ENCODE measurements at regions not wholly inside any gene's neighbourhood (a gene's known extent, or its start where the extent isn't known, plus 50 kb on each side); places are given as distances from the start of the nearest gene placed in this dataset.
"Not testable (repeated sequence)": the region's sequence is repeated elsewhere in the genome, so short reads cannot be mapped to it uniquely, and the experiment has no call there.

- Histone ChIP-seq H3K9me3 (no peaks in the 10 kb centered on the region), H3K27ac (no peak overlapping the region), H3K4me3 (no peak overlapping the region), H3K4me1 (no peaks in the 10 kb centered on the region), H3K27me3 (peaks cover 9 to 61% (median 18%) of the 10 kb centered on the region in 3 donors), H3K36me3 (no peaks in the 10 kb centered on the region)
- 91% methylated on average over 3 of the region's 3 CpGs for WGBS, 2 donors
- peak; percentile 18 for DNase-seq
- intact Hi-C loops (cut with DNase I): no loop called here
- no peak for TF ChIP-seq POLR2AphosphoS5 (IDR thresholded peaks at IDR 0.05)
- no peak for TF ChIP-seq POLR2A (IDR thresholded peaks at IDR 0.05)
- TF ChIP-seq, protein P1, sequence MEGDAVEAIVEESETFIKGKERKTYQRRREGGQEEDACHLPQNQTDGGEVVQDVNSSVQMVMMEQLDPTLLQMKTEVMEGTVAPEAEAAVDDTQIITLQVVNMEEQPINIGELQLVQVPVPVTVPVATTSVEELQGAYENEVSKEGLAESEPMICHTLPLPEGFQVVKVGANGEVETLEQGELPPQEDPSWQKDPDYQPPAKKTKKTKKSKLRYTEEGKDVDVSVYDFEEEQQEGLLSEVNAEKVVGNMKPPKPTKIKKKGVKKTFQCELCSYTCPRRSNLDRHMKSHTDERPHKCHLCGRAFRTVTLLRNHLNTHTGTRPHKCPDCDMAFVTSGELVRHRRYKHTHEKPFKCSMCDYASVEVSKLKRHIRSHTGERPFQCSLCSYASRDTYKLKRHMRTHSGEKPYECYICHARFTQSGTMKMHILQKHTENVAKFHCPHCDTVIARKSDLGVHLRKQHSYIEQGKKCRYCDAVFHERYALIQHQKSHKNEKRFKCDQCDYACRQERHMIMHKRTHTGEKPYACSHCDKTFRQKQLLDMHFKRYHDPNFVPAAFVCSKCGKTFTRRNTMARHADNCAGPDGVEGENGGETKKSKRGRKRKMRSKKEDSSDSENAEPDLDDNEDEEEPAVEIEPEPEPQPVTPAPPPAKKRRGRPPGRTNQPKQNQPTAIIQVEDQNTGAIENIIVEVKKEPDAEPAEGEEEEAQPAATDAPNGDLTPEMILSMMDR (IDR thresholded peaks at IDR 0.05): no peak
- no peak for TF ChIP-seq EP300 (IDR thresholded peaks at IDR 0.05)
These were observed 172.3 kb downstream of the RTP5 start for GRCh38 chr2:242041816-242042215.

DNA sequence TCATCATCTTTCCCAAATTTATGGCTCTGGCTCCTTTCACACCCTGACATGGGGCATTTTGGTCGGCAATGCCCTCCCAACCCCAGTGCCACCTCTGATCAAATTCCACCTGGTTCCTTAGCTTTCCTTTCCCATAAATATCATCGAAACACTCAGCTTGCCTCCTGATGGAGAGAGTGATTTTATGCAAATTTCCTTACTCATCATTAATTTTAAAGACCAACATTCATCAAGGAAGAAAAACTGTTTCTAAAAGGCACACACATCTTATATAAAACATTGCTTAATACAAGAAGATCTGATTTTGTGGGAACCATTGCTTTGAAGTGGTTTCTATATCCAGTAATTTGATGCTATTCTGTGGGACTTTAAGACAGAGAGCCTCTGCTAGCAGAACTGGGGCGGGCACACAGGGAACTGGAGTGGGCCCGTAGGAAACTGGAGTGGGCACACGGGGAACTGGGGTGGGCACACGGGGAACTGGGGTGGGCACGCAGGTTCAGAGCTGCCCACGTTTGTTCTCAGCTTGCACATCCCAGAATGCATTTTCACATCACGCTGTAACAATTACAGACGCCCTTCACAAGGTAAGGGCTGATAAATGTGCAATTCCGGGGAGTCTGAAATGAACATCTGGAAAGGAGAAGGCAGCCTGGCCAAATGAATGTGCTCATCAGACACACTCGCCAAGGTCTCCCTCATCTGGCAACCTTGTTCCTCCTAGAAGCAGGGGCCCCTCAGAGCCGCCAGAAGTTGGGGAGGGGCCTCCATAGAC, 174.2 kb downstream of the RTP5 start:
- H3K27me3 ChIP-seq: peaks cover 16 to 70% (median 18%) of the 10 kb centered on the region in 3 donors
- intact Hi-C loops (cut with DNase I): no loop called here
- DNase-seq: no peak

DNA sequence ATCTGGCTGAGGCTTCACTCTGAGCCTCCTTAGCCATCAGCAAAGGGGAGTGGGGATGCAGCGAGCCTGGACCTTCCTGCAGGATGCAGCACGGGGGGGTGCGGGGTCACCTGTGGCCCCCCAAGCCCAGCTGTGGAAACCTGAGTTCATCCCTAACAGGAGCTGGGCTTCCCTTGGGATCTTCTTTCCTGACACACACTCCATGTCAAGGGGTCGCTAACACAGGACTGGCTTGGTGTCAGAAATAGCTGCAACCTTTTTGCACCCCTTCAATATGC, 174.7 kb downstream of the RTP5 start:
- H3K4me3 ChIP-seq: no peak overlapping the region
- no peaks in the 10 kb centered on the region for H3K36me3 ChIP-seq
- H3K4me1 ChIP-seq: no peaks in the 10 kb centered on the region
- peak; percentile 33 for DNase-seq
- H3K9me3 ChIP-seq: no peaks in the 10 kb centered on the region
- WGBS, 2 donors: 84 to 89% methylated on average over 4 of the region's 4 CpGs
- peaks cover 16 to 67% (median 18%) of the 10 kb centered on the region in 3 donors for H3K27me3 ChIP-seq
- TF ChIP-seq POLR2AphosphoS5 (IDR thresholded peaks at IDR 0.05) (no peak), POLR2A (IDR thresholded peaks at IDR 0.05) (no peak), EP300 (IDR thresholded peaks at IDR 0.05) (no peak)
- TF ChIP-seq, protein P1 (IDR thresholded peaks at IDR 0.05): no peak
- intact Hi-C loops (cut with DNase I): no loop called here
- no peak overlapping the region for H3K27ac ChIP-seq

More for the DNA sequence above, 174.2 kb downstream of the RTP5 start:
- TF ChIP-seq POLR2A (IDR thresholded peaks at IDR 0.05): no peak
- no peak for TF ChIP-seq POLR2AphosphoS5 (IDR thresholded peaks at IDR 0.05)
- TF ChIP-seq, protein P1 (IDR thresholded peaks at IDR 0.05): no peak
- no peak for TF ChIP-seq EP300 (IDR thresholded peaks at IDR 0.05)
- H3K27ac ChIP-seq: no peak overlapping the region
- no peaks in the 10 kb centered on the region for H3K4me1 ChIP-seq
- no peaks in the 10 kb centered on the region for H3K9me3 ChIP-seq
- no peaks in the 10 kb centered on the region for H3K36me3 ChIP-seq
- 73 to 74% methylated on average over 13 of the region's 13 CpGs for WGBS, 2 donors
- H3K4me3 ChIP-seq: no peak overlapping the region

DNA sequence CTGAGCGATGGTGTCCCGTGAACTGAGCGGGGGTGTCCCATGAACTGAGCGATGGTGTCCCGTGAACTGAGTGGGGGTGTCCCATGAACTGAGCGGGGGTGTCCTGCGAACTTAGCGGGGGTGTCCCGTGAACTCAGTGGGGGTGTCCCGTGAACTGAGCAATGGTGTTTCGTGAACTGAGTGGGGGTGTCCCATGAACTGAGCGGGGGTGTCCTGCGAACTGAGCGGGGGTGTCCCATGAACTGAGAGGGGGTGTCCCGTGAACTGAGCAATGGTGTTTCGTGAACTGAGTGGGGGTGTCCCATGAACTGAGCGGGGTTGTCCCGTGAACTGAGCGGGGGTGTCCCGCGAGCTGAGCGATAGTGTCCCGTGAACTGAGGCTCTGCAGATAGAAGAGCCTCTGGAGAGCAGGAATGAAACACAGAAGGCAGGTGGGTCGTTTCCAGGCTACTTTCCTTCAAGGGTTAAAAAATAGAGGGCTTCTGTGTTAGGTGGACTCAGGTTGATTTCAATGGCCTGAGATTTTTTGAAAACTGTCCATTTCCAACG, 176.1 kb downstream of the RTP5 start:
- H3K27ac ChIP-seq; H3K4me1 ChIP-seq; H3K9me3 ChIP-seq; H3K36me3 ChIP-seq; intact Hi-C loops (cut with DNase I); H3K4me3 ChIP-seq: not testable (repeated sequence)
- 94% methylated on average over 25 of the region's 25 CpGs for WGBS, 2 donors
- H3K27me3 ChIP-seq: peaks cover 12 to 53% (median 13%) of the 10 kb centered on the region in 3 donors
- peak; percentile 15 for DNase-seq

DNA sequence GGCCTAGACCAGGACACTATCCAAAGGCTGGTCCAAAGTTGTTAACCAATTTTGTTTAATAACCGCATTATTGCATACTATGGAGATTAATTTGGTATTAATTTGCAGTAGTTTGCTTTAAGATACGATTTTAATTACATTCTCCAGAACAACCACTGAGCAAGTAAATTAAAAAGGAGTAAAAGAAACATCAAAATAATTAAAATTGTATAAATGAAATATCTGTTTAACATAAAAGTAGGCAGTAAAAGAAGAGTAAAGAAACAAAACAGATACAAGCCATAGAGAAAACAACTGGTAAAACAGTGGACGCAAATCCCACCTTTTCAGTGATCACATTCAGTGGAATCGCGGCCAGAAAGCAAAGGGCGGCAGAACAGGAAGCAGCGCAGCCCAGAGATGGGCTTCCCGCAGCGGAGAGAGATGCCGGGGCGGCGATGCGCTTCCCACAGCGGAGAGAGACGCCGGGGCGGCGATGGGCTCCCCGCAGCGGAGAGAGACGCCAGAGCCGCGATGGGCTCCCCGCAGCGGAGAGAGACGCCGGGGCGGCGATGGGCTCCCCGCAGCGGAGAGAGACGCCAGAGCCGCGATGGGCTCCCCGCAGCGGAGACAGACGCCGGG, 176.8 kb downstream of the RTP5 start:
- intact Hi-C loops (cut with DNase I): no loop called here
- H3K27ac ChIP-seq: no peak overlapping the region
- no peaks in the 10 kb centered on the region for H3K36me3 ChIP-seq
- no peaks in the 10 kb centered on the region for H3K9me3 ChIP-seq
- no peak overlapping the region for H3K4me3 ChIP-seq
- no peak for DNase-seq
- H3K27me3 ChIP-seq: peaks cover 12 to 46% (median 13%) of the 10 kb centered on the region in 3 donors
- WGBS, 2 donors: 54 to 87% methylated on average over 38 of the region's 38 CpGs
- TF ChIP-seq, protein P1 (IDR thresholded peaks at IDR 0.05): no peak
- no peak for TF ChIP-seq POLR2A (IDR thresholded peaks at IDR 0.05)
- no peak for TF ChIP-seq POLR2AphosphoS5 (IDR thresholded peaks at IDR 0.05)
- no peak for TF ChIP-seq EP300 (IDR thresholded peaks at IDR 0.05)
- no peaks in the 10 kb centered on the region for H3K4me1 ChIP-seq
